Effector CD4-positive, alpha-beta T cell (primary cell): ENCODE measurements at regions not wholly inside any gene's neighbourhood (a gene's known extent, or its start where the extent isn't known, plus 50 kb on each side); places are given as distances from the start of the nearest gene placed in this dataset.
"Not testable (repeated sequence)": the region's sequence is repeated elsewhere in the genome, so short reads cannot be mapped to it uniquely, and the experiment has no call there.

Experiments
- DNase-seq: peaks from one replicate; pipeline ENCODE4 v3.0.0-alpha.2; 2020

GRCh38 chr1:228669242-228669585 is 66.1 kb upstream of the RHOU start:
- no peak for DNase-seq

- DNase-seq = not testable (repeated sequence)
Observed at GRCh38 chr1:228681076-228681565, 54.2 kb upstream of the RHOU start.

DNA sequence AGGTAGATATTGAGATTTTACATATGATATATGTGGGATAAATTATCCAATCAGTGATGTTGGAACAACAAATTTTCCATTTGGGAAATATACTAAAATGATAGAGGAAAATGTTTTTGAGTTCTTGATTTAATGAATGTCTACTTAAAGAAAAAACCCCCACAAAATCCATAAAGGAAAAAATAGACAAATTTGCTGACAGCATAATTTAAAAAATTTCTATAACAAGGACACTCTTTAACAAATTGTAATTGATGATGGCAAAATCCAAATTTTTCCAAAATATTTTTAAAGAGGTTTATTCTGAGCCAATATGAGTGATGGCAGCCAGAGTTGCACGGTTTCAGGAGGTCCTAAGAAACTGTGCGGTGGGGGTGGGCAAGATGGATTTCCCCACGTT is 51.9 kb upstream of the RHOU start:
- no peak for DNase-seq

DNA sequence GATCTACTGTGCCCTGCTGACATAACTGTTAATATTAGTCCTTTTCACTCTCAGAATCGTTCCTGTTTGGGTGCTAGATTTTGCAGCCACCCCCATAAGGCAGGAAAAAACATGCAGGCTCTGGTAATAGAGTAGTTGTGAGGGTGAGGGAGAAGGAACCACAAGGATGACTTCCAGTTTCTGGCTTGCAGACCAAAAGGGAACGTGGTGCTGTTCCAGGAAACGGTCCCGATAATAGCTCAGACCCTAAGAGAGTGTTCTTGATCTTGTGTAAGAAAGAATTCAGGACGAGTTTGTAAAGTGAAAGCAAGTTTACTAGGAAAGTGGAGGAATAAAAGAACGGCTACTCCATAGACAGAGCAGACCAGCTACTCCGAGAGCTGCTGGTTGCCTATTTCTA is 50.7 kb upstream of the RHOU start:
- DNase-seq = no peak

GRCh38 chr1:228685081-228685660 is 50.1 kb upstream of the RHOU start:
- DNase-seq = no peak
